ENCODE measurements at regions not wholly inside any gene's neighbourhood (a gene's known extent, or its start where the extent isn't known, plus 50 kb on each side); places are given as distances from the start of the nearest gene placed in this dataset.

- DNase-seq (ENCODE audit: low read depth), result no peak
These were observed 50.4 kb upstream of the CIBAR2 start for GRCh38 chr16:85162478-85163277.

GRCh38 chr16:85163278-85164112 lies 51.2 kb upstream of the CIBAR2 start:
- DNase-seq (ENCODE audit: low read depth), result no peak

- no peak for DNase-seq (ENCODE audit: low read depth)
These were observed 52.2 kb upstream of the CIBAR2 start for GRCh38 chr16:85164431-85164830.

- no peak for DNase-seq (ENCODE audit: low read depth)
These were observed 52.7 kb upstream of the CIBAR2 start for GRCh38 chr16:85164838-85165516.

- DNase-seq (ENCODE audit: low read depth), result no peak
These were observed 53.5 kb upstream of the CIBAR2 start for GRCh38 chr16:85165781-85166180.

- DNase-seq (ENCODE audit: low read depth), result no peak
These were observed 54.0 kb upstream of the CIBAR2 start for GRCh38 chr16:85166281-85166680.

GRCh38 chr16:85166699-85167588 lies 54.7 kb upstream of the CIBAR2 start:
- DNase-seq (ENCODE audit: low read depth), result no peak

- DNase-seq (ENCODE audit: low read depth), result no peak
These were observed 55.6 kb upstream of the CIBAR2 start for GRCh38 chr16:85167589-85168537.

- DNase-seq (ENCODE audit: low read depth), result no peak
These were observed 56.5 kb upstream of the CIBAR2 start for GRCh38 chr16:85168732-85169256.

GRCh38 chr16:85169333-85170065 lies 57.2 kb upstream of the CIBAR2 start:
- no peak for DNase-seq (ENCODE audit: low read depth)

GRCh38 chr16:85170066-85170491 lies 57.8 kb upstream of the CIBAR2 start:
- no peak for DNase-seq (ENCODE audit: low read depth)

- DNase-seq (ENCODE audit: low read depth), result no peak
These were observed 58.3 kb upstream of the CIBAR2 start for GRCh38 chr16:85170590-85171003.

GRCh38 chr16:85171004-85171758 lies 58.9 kb upstream of the CIBAR2 start:
- DNase-seq (ENCODE audit: low read depth), result no peak

GRCh38 chr16:85171759-85172454 lies 59.6 kb upstream of the CIBAR2 start:
- DNase-seq (ENCODE audit: low read depth), result peak; percentile 64

GRCh38 chr16:85172455-85173145 lies 60.3 kb upstream of the CIBAR2 start:
- peak; percentile 43 for DNase-seq (ENCODE audit: low read depth)

GRCh38 chr16:85173146-85173980 lies 61.1 kb upstream of the CIBAR2 start:
- DNase-seq (ENCODE audit: low read depth), result peak; percentile 47
